Stomach (tissue), 8 donors: ENCODE measurements at regions not wholly inside any gene's neighbourhood (a gene's known extent, or its start where the extent isn't known, plus 50 kb on each side); places are given as distances from the start of the nearest gene placed in this dataset.

Source experiments
- DNase-seq, 2 donors: peaks; one replicate each; pipeline versions ENCODE4 v3.0.0 to v3.0.0-alpha.2; 2013 to 2019
- H3K27ac ChIP-seq, 5 donors: fragments of 200-600 bp in 4 of 5; sonication (generic) in 4 of 5; one replicate each; pipeline ENCODE4 v1.5.1; 2013 to 2019; ENCODE audit warnings: mild to moderate bottlenecking in 1 of 5, moderate library complexity in 1 of 5
- H3K27me3 ChIP-seq, 3 donors: fragments of 200-600 bp; sonication (generic); one replicate each; pipeline ENCODE4 v1.5.1; 2017 to 2019; ENCODE audit warnings: mixed run types in 1 of 3
- H3K36me3 ChIP-seq, 4 donors: fragments of 200-600 bp; sonication (generic); 1 replicate in 3 of 4; 2 replicates in 1 of 4; pipeline ENCODE4 v1.5.1; 2016 to 2019
- H3K4me1 ChIP-seq, 4 donors: fragments of 200-600 bp; sonication (generic); one replicate each; pipeline ENCODE4 v1.5.1; 2016 to 2019
- H3K4me3 ChIP-seq, 4 donors: fragments of 200-600 bp; sonication (generic) in 3 of 4; one replicate each; pipeline ENCODE4 v1.5.1; 2016 to 2019; ENCODE audit warnings: mild to moderate bottlenecking in 1 of 4
- H3K9me3 ChIP-seq, 4 donors: fragments of 200-600 bp; sonication (generic); one replicate each; pipeline ENCODE4 v1.5.1; 2016 to 2019
- CTCF ChIP-seq, 7 experiments: fragments of 450-650 bp in 4 of 7; fragments of 200-600 bp in 3 of 7; sonication (generic) in 3 of 7; IDR thresholded peaks; one replicate each; pipeline ENCODE4 v1.5.1; 2016 to 2019; ENCODE audit warnings: antibody characterized with exemption in 7 of 7, control low read depth in 2 of 7, mild to moderate bottlenecking in 1 of 7
- EP300 ChIP-seq: sonication (generic); formaldehyde crosslinking; IDR thresholded peaks from one replicate; pipeline ENCODE4 v1.6.1; 2017; ENCODE audit warnings: antibody characterized with exemption
- POLR2A ChIP-seq, 4 donors: fragments of 450-650 bp; IDR thresholded peaks; one replicate each; pipeline ENCODE4 v1.6.1; 2016; ENCODE audit warnings: antibody characterized with exemption in 4 of 4, control low read depth in 2 of 4, mild to moderate bottlenecking in 1 of 4, moderate library complexity in 1 of 4
- POLR2AphosphoS5 ChIP-seq, 3 donors: sonication (generic); formaldehyde crosslinking; IDR thresholded peaks; one replicate each; pipeline ENCODE4 v1.6.1; 2016; ENCODE audit warnings: antibody characterized with exemption in 3 of 3
- WGBS, 5 donors: extraction: QIAGEN DNeasy Blood & Tissue Kit in 3 of 5; methylation state at CpG; one replicate each; pipeline versions ENCODE4 v1.1.5 to v1.1.7; 2013 to 2018; 5-methylcytosine and 5-hydroxymethylcytosine counted together
- intact Hi-C: fragments of 100-400 bp; cut with DNase I; formaldehyde crosslinking; loops from one replicate; pipeline ENCODE4 v1.15.1; 2023; ENCODE audit warnings: low total_unique reads
- donor health status: healthy with polysubstance abuse.
- donor health status: Bipolar disorder and iron deficiency.
- donor health status: healthy.

GRCh38 chr2:191746346-191747169 lies 68.6 kb downstream of the NABP1 start:
- TF ChIP-seq EP300 (no peak), POLR2A (IDR thresholded peaks at IDR 0.05) (no peak), CTCF (IDR thresholded peaks at IDR 0.05) (no peak), POLR2AphosphoS5 (IDR thresholded peaks at IDR 0.05) (no peak)
- Histone ChIP-seq H3K9me3 (no peaks in the 10 kb centered on the region), H3K4me1 (no peaks in the 10 kb centered on the region), H3K27me3 (no peaks in the 10 kb centered on the region), H3K4me3 (no peak overlapping the region), H3K36me3 (no peaks in the 10 kb centered on the region), H3K27ac (no peak overlapping the region)
- WGBS, 5 donors = 67 to 83% (median 77%) methylated on average over 7 of the region's 7 CpGs
- intact Hi-C loops = no loop called here
- no peak for DNase-seq

- no peaks in the 10 kb centered on the region for H3K27me3 ChIP-seq
- intact Hi-C loops = no loop called here
Measured at GRCh38 chr2:191747170-191747530, 69.2 kb downstream of the NABP1 start.

GRCh38 chr2:191748059-191748461 lies 70.1 kb downstream of the NABP1 start:
- Histone ChIP-seq H3K27ac (no peak overlapping the region), H3K4me3 (no peak overlapping the region), H3K36me3 (no peaks in the 10 kb centered on the region), H3K9me3 (no peaks in the 10 kb centered on the region), H3K4me1 (no peaks in the 10 kb centered on the region), H3K27me3 (no peaks in the 10 kb centered on the region)
- no peak for DNase-seq
- intact Hi-C loops = no loop called here
- 62 to 72% (median 70%) methylated on average over 3 of the region's 3 CpGs for WGBS, 5 donors
- TF ChIP-seq POLR2AphosphoS5 (IDR thresholded peaks at IDR 0.05) = no peak

More at GRCh38 chr2:191747170-191747530, 69.2 kb downstream of the NABP1 start:
- H3K4me1 ChIP-seq = no peaks in the 10 kb centered on the region
- H3K9me3 ChIP-seq = no peaks in the 10 kb centered on the region
- no peak for TF ChIP-seq POLR2AphosphoS5 (IDR thresholded peaks at IDR 0.05)
- TF ChIP-seq POLR2A (IDR thresholded peaks at IDR 0.05) = no peak
- TF ChIP-seq CTCF (IDR thresholded peaks at IDR 0.05) = no peak
- no peak for TF ChIP-seq EP300
- DNase-seq = no peak
- no peak overlapping the region for H3K27ac ChIP-seq
- no peaks in the 10 kb centered on the region for H3K36me3 ChIP-seq
- H3K4me3 ChIP-seq = no peak overlapping the region
- WGBS, 5 donors = 73 to 92% (median 89%) methylated on average over 3 of the region's 3 CpGs

- intact Hi-C loops = no loop called here
- H3K27me3 ChIP-seq = no peaks in the 10 kb centered on the region
- H3K27ac ChIP-seq = no peak overlapping the region
- no peaks in the 10 kb centered on the region for H3K4me1 ChIP-seq
- 44 to 60% (median 45%) methylated on average over 1 of the region's 1 CpG for whole genome bisulfite sequencing, 5 donors
- no peaks in the 10 kb centered on the region for H3K9me3 ChIP-seq
- H3K36me3 ChIP-seq = no peaks in the 10 kb centered on the region
- DNase-seq = no peak
- no peak for TF ChIP-seq CTCF (IDR thresholded peaks at IDR 0.05)
- no peak for TF ChIP-seq POLR2AphosphoS5 (IDR thresholded peaks at IDR 0.05)
- TF ChIP-seq POLR2A (IDR thresholded peaks at IDR 0.05) = no peak
- TF ChIP-seq EP300 = no peak
- no peak overlapping the region for H3K4me3 ChIP-seq
Measured at GRCh38 chr2:191748528-191749180, 70.7 kb downstream of the NABP1 start.

- intact Hi-C loops = no loop called here
- DNase-seq = no peak
- no peaks in the 10 kb centered on the region for H3K27me3 ChIP-seq
- TF ChIP-seq CTCF (IDR thresholded peaks at IDR 0.05) = no peak
- H3K9me3 ChIP-seq = no peaks in the 10 kb centered on the region
- no peaks in the 10 kb centered on the region for H3K4me1 ChIP-seq
- no peak overlapping the region for H3K4me3 ChIP-seq
- no peaks in the 10 kb centered on the region for H3K36me3 ChIP-seq
- WGBS, 5 donors = 64 to 74% (median 65%) methylated on average over 4 of the region's 4 CpGs
- no peak overlapping the region for H3K27ac ChIP-seq
Measured at GRCh38 chr2:191749181-191749540, 71.2 kb downstream of the NABP1 start.
